ENCODE measurements at regions not wholly inside any gene's neighbourhood (a gene's known extent, or its start where the extent isn't known, plus 50 kb on each side); places are given as distances from the start of the nearest gene placed in this dataset.

DNA sequence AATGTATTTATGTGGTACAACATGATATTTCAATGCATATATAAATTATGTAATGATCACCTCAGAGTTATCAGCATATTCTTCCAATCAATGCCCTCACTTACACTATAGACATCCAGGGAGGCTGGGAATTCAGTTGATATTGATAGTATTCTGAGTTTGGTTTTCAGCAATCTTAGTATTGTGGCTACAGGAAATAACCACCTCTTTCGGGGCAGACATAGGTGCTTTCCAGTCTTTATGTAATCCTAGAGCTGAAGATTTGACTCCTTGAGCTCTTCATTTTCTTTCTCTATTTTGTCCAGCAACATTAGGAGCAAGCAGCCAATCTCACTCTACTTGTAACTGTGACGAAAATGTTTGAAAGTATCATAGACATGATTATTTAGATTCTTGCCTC, 712.7 kb upstream of the KIRREL3 start:
- DNase-seq (ENCODE audit: low spot score) = no peak

DNA sequence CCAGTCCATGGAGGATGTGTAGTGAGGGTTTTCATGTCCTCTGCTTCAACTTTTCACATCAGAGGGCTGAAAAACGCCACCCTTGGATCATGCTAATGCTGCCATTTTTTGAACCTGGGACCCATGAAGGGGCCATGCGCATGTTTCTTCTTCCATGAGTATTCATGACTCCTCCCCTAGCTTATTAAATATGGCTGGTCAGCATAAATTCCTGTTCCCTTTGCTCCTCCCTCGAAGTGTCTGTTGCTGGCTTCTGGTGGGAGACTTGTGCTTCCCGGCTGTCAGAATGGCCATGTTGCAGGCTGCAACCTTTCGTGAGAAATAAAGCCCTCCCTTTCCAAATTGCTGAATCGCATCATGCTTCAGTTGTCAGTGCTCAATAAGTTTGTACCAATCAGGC, 711.2 kb upstream of the KIRREL3 start:
- no peak for DNase-seq (ENCODE audit: low spot score)

DNA sequence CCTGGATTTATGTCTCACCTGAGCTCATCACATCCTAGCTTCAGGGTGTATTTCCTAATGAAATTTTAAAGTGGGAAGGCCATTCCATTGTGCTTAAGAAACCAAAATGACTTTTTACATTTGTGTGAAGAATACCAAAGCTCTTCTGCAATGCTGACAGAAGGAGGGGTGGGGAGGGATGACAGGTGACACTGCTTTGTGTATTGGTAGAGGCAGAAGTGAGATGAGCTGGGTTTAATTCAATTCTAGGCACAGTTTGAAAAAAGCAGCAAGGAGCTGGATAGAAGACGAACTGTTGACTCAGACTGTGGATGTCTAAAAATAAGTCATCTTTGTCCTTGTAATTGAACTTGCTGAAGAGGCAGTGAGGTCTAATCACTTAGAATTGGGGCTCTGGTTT, 710.3 kb upstream of the KIRREL3 start:
- no peak for DNase-seq (ENCODE audit: low spot score)

DNA sequence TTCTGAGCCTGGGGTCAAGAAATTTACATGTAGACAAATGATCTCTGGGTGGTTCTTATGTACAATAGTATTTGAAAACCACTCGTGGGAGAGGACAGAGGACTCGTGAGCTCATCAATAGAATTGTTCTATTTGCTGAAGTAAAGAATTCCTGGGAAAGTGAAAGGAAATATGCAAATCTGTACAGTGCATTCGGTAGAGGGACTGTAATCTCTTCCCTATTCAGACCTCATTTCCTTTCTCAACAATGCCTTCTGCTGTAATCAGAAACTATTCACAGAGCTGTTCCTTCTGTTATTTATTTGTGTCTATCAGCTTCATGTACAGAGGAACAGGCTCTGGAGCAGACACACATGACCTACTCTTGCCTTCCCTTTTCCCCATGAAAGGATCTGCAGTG, 709.4 kb upstream of the KIRREL3 start:
- no peak for DNase-seq (ENCODE audit: low spot score)

DNA sequence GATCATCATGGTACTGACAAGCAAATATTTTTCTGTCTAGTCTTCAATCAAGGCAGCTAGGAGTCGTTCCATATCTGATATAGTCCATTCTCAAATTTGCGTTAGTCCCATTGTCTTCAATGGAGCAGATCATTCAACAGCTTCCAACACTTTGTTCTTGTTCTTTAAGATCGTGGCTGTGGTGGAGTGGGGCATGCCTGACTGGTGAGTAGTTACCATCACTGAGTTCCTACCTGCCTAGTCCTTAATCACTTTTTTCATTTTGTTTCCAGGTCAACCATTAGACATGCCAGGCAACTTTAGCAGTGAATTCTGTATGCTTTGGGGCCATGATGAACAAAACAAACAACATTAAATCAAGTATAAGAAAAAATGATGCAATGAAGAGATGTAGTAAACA, 693.1 kb upstream of the KIRREL3 start:
- no peak for DNase-seq (ENCODE audit: low spot score)

DNA sequence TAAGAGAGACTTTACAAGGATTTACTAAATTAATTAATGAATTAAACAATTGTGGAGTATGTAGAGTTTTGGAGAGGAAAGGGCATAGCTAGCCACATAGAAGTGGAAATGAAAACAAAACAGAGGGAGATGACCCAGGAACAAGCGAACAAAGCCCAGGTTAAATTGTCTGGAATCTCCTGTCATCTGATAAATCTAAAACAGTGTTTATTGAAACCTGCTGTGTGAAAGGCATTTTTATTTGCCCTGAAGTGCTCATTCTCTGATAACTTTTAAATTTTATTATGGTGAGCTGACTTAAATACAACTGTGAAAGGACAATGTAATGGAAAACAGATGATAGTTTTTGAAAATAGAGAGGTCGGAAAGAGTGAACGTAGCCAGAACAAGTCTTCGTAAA, 682.8 kb upstream of the KIRREL3 start:
- DNase-seq (ENCODE audit: low spot score) = no peak

DNA sequence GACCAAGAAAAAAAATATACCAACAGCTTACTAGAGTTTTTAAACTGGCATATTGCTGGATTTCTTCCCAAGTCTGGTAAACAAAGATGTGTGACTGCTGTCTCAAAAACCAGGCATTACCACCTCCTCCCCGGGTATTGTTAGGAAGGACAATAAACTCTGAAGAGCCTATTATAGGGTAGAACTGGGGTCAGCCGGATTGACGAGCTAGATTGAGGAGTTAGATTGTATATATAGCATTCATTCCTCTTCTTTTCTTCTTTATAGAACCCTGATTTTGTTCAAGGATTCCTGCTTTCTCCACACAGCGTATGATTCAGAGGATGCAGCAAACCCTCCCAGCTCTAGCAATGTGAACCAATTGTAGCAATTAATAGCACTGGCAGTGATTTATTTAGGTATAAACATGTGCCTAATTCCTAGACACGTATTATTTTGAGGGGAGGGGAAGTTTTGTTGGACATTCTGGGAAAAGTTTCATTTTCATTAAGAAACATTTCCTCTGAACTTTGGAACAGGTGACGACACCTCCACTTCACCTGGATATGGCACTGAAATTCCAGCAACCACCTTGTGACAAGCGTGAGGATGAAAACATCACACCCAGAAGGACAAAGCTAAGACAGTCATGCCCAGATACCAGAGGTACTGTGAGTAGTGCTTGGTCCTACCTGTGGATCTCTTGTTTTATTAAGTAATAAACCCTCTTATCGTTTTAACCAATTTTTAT, 679.4 kb upstream of the KIRREL3 start:
- no peak for DNase-seq (ENCODE audit: low spot score)

DNA sequence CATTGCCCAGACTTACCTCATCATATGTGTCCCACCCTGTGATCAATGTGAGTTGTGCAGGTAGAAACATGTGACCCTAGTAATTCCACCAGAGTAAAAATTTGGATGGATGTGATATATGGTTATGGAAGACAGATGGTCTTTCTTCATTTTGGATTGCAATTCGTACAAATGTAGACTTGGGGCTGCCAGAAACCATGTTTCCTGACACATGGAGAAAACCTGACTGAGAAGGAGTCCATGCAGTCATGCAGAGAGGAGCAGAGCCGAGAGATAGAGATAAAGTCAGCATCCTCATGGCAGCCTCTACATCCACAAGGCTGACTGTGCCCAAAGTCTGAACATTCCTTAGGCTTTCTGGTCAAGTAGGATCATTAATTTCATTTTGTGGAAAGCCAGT, 678.1 kb upstream of the KIRREL3 start:
- DNase-seq (ENCODE audit: low spot score) = no peak

DNA sequence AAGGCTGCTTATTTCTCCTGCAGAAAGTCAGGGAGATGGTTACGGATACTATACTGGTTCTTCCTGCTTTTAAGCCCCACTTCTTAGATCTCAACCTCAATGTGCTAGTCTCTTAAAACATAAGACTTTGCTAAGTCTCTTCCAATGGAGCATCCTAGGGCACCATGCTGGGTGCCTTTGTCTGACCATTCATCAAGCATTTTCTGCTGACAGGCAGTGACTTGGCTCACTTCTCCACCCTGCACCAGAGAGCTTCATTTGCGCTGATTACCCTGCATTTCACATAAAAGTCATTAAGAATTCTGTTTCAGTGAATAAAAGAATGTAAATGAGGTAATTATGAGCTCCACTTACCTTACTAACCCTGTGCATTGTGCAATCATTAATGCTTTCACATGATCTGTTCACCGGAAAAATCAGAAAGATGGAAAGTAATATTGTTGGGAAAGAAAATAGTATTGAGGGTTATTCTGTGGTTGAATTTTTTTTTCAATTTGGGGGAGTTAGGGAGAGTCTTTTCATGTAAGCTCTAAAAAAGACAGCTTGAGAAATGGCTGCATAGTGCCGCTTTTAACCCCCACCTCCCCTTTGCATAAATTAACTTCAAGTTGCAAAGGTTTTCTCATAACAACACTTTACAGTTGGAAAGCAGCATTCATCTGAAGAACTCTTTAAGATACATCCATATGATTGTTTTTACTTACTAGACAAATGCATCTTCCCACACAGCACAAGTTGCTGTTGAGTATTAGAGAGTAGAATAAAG, 677.3 kb upstream of the KIRREL3 start:
- DNase-seq (ENCODE audit: low spot score) = no peak

DNA sequence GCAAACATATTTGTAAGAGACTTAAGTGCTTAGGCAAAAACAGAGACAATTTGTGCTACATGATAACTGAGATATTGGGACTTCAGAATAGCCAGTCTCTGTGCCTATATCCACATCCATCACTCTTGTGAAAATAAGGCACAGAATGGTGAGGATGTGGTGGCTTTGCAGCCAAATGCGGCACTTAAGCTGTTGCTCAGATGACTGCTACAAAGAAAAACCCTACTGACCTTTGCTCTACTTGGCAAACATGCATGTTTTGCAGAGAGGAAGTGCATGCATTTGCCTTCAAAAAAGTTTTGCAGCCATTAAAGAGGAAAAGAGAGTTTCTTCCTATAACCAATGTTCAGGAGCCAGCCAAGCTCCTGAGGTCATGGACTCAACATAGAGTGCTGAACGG, 675.0 kb upstream of the KIRREL3 start:
- DNase-seq (ENCODE audit: low spot score) = no peak

DNA sequence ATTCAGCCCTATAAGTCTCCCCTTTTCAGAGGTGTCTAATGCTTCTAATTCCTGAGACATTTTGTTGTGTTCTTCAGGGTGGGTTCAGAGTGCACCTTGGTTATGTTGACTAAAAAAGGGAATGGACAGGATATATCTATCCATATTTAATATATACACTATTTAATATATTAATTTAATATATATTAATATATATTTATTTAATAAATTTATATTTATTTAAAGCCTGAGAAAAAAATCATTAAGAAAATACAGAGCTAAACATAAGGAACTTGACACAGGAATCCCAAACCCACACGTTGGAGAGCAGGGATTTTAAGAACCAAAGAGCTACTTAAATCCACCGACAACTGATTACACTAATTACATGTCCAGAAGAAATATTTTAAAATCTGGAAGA, 674.2 kb upstream of the KIRREL3 start:
- DNase-seq (ENCODE audit: low spot score) = no peak

DNA sequence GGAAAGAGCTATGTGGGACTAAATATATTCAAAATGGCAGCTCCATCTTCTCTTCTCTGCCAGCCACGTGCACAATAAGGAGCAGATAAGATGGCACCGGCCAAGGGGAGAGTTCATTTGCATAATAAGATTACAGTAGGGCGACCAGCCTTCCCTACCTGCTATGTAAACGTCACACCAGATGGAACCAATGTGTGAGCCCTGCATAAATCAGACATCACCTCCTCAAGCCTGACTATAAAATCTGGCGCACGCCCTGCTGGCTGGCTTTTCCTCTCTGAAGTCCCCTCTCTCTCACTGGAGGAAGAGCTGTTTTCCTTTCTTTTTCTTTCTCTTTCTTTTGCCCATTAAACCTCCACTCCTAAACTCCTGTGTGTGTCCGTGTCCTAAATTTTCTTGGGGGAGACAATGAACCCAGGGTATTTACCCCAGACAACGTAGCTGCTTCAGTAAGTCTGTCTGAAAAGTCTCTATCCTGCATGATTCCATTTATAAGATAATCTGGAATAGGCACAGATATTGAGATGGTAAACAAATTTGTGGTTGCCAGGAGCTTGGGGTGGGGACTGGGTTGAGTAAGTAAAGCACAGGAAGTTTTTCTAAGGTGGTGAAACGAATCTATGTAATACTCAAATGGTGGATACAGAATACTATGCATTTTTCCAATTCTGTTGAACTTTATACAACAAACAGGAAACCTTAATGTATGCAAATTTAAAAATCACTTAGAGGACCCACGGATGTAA, 670.0 kb upstream of the KIRREL3 start:
- no peak for DNase-seq (ENCODE audit: low spot score)

DNA sequence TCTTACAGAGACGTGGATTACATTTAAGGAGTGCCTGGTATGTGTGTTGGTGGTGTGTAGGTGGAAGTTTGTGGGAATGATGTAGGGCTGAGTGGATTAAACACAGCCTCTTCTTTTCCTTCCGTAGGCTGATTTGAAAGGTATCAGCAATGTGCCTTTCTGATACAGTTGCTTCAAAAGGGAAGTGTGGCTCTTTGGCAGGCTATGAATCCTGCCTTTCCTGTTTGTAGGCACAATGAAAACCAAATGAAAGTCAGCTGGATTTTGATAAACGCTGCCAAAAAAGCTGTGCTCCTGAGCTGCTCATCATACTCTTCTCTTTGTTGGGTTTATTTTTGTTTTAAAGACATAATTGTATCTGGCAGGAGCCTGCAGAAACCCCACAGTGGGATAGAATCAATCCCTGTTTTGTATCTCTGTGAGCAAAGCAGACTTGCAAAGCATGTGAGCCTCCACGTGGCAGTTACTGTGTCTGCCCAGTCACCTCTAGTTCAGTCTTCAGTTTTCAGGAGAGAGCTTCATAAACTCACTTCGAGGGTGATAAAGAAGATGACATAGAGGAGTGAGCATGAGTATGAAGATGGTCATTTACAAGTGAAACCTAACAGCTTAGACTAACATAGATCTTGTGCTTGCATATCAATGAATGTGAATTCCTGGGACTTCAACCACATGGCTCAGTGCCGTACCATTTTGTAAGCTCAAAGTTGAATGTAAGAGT, 655.7 kb upstream of the KIRREL3 start:
- no peak for DNase-seq (ENCODE audit: low spot score)

DNA sequence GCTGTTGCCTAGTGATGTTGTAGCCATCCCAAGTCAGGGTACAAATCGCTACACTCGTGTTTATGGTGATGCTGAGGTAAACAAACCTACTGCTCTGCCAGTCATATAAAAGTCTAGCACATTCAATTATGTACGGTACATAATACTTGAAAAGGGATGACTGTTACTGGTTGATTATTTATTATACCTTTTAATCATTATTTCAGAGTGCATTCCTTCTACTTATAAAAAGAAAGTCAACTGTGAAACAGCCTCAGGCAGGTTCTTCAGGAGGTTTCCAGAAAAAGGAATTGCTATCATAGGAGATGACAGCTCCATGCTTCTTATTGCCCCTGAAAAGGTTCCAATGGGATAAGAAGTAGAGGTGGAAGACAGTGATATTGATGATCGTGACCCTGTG, 652.5 kb upstream of the KIRREL3 start:
- DNase-seq (ENCODE audit: low spot score) = no peak

DNA sequence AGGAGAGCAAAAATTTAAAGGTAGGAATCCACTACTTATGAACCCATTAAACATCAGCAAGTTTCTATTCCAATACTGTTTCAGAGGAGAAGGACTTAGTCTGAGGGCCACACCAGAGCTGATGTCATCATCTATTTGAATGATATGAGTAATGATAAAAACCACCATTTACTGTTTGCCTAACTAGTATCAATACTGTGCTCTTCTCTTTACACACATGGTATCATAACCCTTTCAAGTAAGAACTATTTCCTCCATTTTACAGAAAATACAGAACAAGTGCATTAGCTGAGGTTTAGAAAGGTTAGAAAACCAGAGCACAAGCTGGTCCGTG, 651.3 kb upstream of the KIRREL3 start:
- no peak for DNase-seq (ENCODE audit: low spot score)

DNA sequence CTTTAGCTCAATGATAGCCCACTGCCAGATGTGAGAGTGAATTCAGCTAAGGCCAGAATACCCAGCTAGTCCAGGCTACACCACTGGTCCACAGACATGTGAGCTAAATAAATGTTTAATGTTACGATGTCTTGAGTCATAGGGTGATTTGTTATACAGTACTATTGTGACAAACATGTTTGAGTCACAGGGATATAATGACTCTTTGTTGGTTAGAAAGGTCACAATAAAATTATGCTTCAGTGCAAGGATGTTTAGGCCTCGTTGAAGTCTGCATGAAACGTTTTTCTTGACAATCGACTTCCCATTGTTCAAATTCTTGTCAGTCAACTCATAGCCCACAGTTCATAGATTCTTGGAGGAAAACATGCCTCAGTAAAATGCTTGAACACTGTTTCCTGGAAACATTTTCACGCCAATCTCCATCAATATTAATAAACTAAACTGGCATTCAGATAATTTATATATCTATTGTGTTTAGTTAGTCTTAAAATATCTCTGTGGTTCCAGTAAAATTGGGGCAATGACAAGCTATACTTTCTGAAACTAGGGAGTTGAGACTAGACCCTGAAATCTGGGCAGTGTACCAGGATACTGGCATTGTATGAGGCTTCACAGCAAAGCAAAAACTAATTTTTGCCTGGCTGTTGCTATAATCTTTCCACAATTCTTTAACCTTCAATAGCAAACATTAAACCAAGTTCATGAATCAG, 650.8 kb upstream of the KIRREL3 start:
- DNase-seq (ENCODE audit: low spot score) = no peak

DNA sequence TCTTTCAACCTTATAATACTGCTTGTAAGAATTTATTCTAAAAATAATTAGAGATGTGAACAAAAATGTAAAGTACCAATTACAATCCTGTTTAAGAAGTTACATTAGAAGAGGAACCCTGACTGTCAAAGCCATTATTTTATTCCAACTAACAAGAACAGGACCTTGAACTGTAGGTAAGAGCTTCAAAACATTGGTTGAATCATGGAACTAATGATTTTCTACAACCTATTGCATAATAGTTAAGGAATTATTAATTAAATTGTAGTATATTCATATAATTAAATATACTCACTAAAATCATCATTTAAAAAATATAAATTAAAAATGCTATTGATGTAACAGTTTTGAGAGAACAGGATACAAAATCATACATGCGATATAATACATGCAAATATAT, 649.4 kb upstream of the KIRREL3 start:
- DNase-seq (ENCODE audit: low spot score) = no peak

DNA sequence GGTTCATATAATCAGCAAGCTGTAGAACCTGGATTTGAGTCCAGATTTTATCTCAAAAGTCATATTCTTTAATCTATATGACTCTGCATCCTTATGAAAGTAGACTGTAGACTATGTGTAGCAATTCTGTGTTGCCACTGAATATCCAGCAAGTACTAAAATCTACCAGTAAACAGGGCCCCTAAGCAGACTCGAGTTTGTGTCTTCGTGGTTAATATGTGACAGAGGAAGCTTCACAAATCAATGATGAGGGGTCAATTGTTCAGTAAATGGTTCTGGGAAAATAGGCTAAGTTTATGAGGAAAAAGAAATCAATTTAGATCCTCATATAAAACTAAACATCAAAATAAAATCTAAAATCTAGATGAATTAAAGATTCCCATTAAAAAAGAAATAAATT, 648.5 kb upstream of the KIRREL3 start:
- no peak for DNase-seq (ENCODE audit: low spot score)

DNA sequence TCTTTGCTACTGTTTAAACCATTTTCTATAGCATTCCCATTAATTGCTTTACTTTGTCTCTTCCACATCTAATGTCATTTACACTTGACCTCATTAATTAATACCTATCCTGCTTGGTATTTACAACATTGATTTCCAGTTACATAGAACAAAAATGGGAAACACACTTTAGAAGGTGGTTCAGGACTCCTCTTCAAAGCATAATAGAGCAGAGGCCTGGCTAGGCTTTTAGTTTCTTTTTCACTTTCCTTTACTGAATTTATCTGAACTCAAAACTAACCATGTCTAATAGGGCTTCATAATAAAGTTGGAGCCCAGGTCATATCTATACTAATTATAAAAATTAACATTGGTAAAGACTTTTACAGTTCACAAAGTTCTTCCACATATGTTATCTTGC, 648.0 kb upstream of the KIRREL3 start:
- DNase-seq (ENCODE audit: low spot score) = no peak

DNA sequence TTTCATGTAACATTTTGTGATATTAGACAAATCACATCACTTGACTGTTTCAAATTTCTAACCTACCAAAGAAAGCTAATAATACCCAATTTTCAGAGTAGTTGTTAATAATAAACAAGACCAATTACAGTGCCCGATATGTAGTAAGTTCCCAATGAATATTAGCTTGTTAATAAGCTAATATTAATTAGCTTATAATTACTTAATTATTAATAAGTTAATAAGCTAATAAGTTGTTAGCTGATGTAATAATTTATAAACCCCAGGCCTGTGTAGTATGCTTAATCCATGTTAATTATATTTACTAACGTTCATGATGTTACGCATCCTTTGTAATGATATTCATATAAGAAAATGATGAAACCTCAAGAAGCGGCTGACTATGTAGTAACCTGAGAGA, 643.8 kb upstream of the KIRREL3 start:
- no peak for DNase-seq (ENCODE audit: low spot score)

DNA sequence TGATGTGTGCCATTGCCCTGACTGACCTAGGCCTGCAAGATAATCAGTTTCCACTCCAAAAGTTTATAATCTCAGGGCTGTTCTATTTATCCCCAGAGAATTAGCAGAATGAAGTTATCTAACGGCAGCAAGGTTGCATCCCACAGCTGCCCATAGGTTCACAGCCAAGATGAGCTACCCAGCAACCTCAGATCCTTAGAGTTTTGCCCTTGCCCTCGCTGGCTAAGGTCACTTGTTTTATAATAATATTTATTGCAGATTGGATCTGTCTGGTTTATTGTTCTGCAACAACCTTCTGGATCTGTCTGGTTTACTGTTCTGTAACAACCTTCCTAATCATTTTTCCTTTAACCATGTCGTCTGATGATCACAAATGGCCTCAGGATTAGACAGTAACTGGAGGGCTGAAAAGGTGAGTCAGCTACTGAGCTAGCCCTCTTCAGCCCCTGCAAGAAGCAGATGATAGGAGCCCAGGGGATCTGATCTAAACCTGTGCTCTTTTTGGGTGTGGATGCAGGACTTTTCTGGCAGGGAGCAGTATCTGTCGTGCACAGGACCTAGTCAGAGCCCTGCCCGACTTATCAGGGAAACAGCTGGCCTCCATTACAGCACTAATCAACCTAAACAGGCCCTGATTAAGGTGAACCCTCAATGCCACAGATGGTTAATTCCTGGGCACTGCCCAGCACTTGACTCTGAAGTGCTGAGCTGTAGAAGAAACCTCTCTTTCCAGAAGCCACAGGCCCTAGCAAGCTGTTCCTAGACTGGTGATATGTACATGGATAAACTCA, 642.9 kb upstream of the KIRREL3 start:
- DNase-seq (ENCODE audit: low spot score) = no peak
